Skin epidermis (tissue), 12 donors: ENCODE measurements at regions not wholly inside any gene's neighbourhood (a gene's known extent, or its start where the extent isn't known, plus 50 kb on each side); places are given as distances from the start of the nearest gene placed in this dataset.

ENCODE experiments used
- H3K27ac ChIP-seq, 21 experiments: fragments of 200-600 bp; sonication (generic) in 11 of 21; one replicate each; pipeline ENCODE4 v1.5.0; 2020; ENCODE audit warnings: mild to moderate bottlenecking in 3 of 21, inconsistent platforms in 2 of 21, moderate library complexity in 2 of 21
- H3K4me3 ChIP-seq, 7 experiments: fragments of 200-600 bp; sonication (generic) in 2 of 7; one replicate each; pipeline ENCODE4 v1.5.0; 2020; ENCODE audit warnings: inconsistent platforms in 2 of 7, mild to moderate bottlenecking in 2 of 7, moderate library complexity in 1 of 7

- H3K27ac ChIP-seq = peak overlapping the region in 11 of 21 experiments; percentile 32 to 79 (median 68)
- no peak overlapping the region for H3K4me3 ChIP-seq
Measured at GRCh38 chr1:43048601-43049011, 89.9 kb upstream of the SLC2A1 start.

- Histone ChIP-seq H3K4me3 (no peak overlapping the region), H3K27ac (no peak overlapping the region)
Measured at GRCh38 chr1:43047135-43047534, 88.5 kb upstream of the SLC2A1 start.

- Histone ChIP-seq H3K4me3 (no peak overlapping the region), H3K27ac (no peak overlapping the region)
Measured at GRCh38 chr1:43044572-43045361, 86.1 kb upstream of the SLC2A1 start.

GRCh38 chr1:43043695-43044094 lies 85.0 kb upstream of the SLC2A1 start:
- Histone ChIP-seq H3K27ac (no peak overlapping the region), H3K4me3 (no peak overlapping the region)

GRCh38 chr1:43042773-43043457 lies 84.2 kb upstream of the SLC2A1 start:
- Histone ChIP-seq H3K27ac (no peak overlapping the region), H3K4me3 (no peak overlapping the region)

GRCh38 chr1:43042127-43042526 lies 83.5 kb upstream of the SLC2A1 start:
- Histone ChIP-seq H3K4me3 (no peak overlapping the region), H3K27ac (no peak overlapping the region)

- no peak overlapping the region for H3K4me3 ChIP-seq
- H3K27ac ChIP-seq = no peak overlapping the region
Measured at GRCh38 chr1:43041591-43041990, 82.9 kb upstream of the SLC2A1 start.

GRCh38 chr1:43039228-43040055 lies 80.8 kb upstream of the SLC2A1 start:
- no peak overlapping the region for H3K27ac ChIP-seq
- H3K4me3 ChIP-seq = no peak overlapping the region

GRCh38 chr1:43038232-43038935 lies 79.7 kb upstream of the SLC2A1 start:
- H3K27ac ChIP-seq = no peak overlapping the region
- H3K4me3 ChIP-seq = no peak overlapping the region

- Histone ChIP-seq H3K4me3 (no peak overlapping the region), H3K27ac (no peak overlapping the region)
Measured at GRCh38 chr1:43037466-43037865, 78.8 kb upstream of the SLC2A1 start.

GRCh38 chr1:43036932-43037331 lies 78.3 kb upstream of the SLC2A1 start:
- H3K4me3 ChIP-seq = no peak overlapping the region
- peak overlapping the region in 1 of 21 experiments; percentile 16 for H3K27ac ChIP-seq

GRCh38 chr1:43035821-43036741 lies 77.4 kb upstream of the SLC2A1 start:
- peak overlapping the region in 3 of 21 experiments; percentile 16 to 32 (median 30) for H3K27ac ChIP-seq
- no peak overlapping the region for H3K4me3 ChIP-seq

- Histone ChIP-seq H3K4me3 (no peak overlapping the region), H3K27ac (peak overlapping the region in 12 of 21 experiments; percentile 3 to 70 (median 37))
Measured at GRCh38 chr1:43034778-43035177, 76.1 kb upstream of the SLC2A1 start.

- H3K4me3 ChIP-seq = no peak overlapping the region
- peak overlapping the region in 8 of 21 experiments; percentile 3 to 70 (median 46) for H3K27ac ChIP-seq
Measured at GRCh38 chr1:43034195-43034658, 75.6 kb upstream of the SLC2A1 start.

- H3K27ac ChIP-seq = no peak overlapping the region
Measured at GRCh38 chr1:43031316-43032203, 72.9 kb upstream of the SLC2A1 start.

GRCh38 chr1:43024905-43025304 lies 66.2 kb upstream of the SLC2A1 start:
- no peak overlapping the region for H3K27ac ChIP-seq
- H3K4me3 ChIP-seq = no peak overlapping the region

More at GRCh38 chr1:43031316-43032203, 72.9 kb upstream of the SLC2A1 start:
- no peak overlapping the region for H3K4me3 ChIP-seq
